NB4 (cell line): ENCODE measurements at regions not wholly inside any gene's neighbourhood (a gene's known extent, or its start where the extent isn't known, plus 50 kb on each side); places are given as distances from the start of the nearest gene placed in this dataset.

Source experiments
- DNase-seq: peaks from one replicate; pipeline ENCODE4 v3.0.0; 2010; ENCODE audit warnings: low read depth
- H3K4me3 ChIP-seq: one replicate; pipeline ENCODE4 v1.5.1; 2011; ENCODE audit warnings: mild to moderate bottlenecking, low read depth, low read length, moderate library complexity
- MYC ChIP-seq: IDR thresholded peaks from 2 replicates; pipeline ENCODE4 v1.6.1; 2011; ENCODE audit warnings: low read depth, low read length
- POLR2A ChIP-seq: IDR thresholded peaks from 2 replicates; pipeline ENCODE4 v1.6.1; 2011; ENCODE audit warnings: mild to moderate bottlenecking; ENCODE audit not compliant: insufficient read length; ENCODE audit errors: extremely low read depth
- TF ChIP-seq, protein P1 (sequence below): IDR thresholded peaks from 2 replicates; pipeline ENCODE4 v1.6.1; 2011; ENCODE audit warnings: low read depth, low read length
- TF ChIP-seq, protein P2 (sequence below): IDR thresholded peaks from one replicate; pipeline ENCODE4 v1.5.1; 2012; ENCODE audit warnings: low read depth, low read length

DNA sequence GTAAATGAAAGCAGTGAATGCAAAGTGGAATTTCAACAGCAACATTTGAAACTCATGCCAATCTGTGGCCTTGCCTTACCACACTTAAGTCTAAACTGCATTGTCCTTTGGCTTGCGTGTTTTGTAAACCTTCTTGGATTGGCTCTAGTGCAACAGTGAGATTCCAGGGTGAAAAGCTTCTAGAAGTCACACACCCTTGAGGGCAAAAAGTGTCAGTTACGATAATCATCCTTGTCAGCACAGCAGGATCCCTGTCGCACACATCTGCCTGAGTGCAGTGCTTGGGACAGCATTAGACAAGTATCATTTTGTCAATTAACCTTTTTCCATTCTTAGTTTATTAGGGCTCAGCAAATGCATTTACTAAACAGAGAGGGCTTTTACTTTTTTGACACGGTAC lies 243.4 kb upstream of the PTBP2 start:
- TF ChIP-seq, protein P1, sequence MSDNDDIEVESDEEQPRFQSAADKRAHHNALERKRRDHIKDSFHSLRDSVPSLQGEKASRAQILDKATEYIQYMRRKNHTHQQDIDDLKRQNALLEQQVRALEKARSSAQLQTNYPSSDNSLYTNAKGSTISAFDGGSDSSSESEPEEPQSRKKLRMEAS: no peak
- no peak for TF ChIP-seq MYC
- TF ChIP-seq, protein P2, sequence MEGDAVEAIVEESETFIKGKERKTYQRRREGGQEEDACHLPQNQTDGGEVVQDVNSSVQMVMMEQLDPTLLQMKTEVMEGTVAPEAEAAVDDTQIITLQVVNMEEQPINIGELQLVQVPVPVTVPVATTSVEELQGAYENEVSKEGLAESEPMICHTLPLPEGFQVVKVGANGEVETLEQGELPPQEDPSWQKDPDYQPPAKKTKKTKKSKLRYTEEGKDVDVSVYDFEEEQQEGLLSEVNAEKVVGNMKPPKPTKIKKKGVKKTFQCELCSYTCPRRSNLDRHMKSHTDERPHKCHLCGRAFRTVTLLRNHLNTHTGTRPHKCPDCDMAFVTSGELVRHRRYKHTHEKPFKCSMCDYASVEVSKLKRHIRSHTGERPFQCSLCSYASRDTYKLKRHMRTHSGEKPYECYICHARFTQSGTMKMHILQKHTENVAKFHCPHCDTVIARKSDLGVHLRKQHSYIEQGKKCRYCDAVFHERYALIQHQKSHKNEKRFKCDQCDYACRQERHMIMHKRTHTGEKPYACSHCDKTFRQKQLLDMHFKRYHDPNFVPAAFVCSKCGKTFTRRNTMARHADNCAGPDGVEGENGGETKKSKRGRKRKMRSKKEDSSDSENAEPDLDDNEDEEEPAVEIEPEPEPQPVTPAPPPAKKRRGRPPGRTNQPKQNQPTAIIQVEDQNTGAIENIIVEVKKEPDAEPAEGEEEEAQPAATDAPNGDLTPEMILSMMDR: no peak
- TF ChIP-seq POLR2A: no peak
- no peak overlapping the region for H3K4me3 ChIP-seq
- DNase-seq: no peak

DNA sequence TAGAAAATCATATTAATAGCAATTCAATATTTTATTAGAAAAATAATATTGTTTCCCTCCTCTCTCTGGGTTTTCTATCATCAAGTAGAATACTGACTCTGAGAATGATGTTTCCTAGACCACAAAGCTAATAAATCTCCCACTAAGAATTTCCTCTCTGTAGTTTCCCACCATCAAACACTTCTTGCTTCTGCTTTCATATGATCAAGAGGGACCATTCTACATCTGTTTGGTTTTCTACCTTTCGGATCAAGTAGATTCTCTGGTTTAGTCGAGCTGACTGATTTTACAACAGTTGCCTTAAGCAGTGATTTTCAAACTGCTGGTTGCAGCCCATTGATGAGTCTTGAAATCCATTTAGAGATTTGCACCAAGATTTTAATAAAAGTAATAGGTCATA lies 240.2 kb upstream of the PTBP2 start:
- TF ChIP-seq POLR2A (no peak), MYC (no peak)
- TF ChIP-seq, protein P1: no peak
- TF ChIP-seq, protein P2: no peak
- H3K4me3 ChIP-seq: no peak overlapping the region
- no peak for DNase-seq

DNA sequence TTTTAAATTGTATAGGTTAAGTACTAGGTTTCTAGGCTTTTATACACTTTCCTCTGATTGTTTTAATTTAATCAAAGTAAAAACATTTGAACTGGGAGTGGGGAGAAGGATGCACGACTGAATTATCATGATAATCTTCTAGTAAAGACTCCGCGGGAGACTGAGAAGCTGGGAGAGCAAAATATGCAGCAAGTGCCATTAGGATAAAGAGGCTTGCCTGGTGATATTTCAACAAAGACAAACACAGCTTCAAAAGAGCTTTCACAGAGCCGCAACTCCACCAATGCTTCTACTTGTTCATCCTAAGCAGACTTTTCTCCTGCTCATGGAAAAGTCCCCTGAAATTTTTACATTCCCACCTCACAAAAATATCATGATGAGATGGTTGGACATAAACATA lies 239.0 kb upstream of the PTBP2 start:
- TF ChIP-seq, protein P1: no peak
- TF ChIP-seq MYC (no peak), POLR2A (no peak)
- TF ChIP-seq, protein P2: no peak
- DNase-seq: no peak
- no peak overlapping the region for H3K4me3 ChIP-seq

DNA sequence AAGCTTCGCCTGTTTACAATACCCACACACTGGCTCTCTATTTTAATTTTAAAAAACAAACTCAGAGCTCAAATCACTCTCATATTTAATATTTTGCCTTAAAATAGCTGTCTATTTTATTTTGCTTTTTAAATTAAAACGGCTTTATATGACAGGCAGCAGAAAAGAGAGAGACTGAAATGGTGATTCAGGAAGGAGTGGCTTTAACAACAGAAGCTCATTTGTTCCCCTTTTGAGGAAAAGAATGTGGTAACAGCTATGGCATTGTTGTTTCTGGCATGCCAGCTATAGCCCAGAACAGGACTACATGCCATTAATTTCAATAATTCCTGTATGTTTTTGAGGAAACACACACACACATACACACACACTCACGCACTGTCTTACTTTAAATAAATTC lies 234.2 kb upstream of the PTBP2 start:
- H3K4me3 ChIP-seq: no peak overlapping the region
- peak; percentile 23 for DNase-seq
- no peak for TF ChIP-seq POLR2A
- TF ChIP-seq, protein P1: no peak
- TF ChIP-seq, protein P2: no peak
- TF ChIP-seq MYC: no peak

DNA sequence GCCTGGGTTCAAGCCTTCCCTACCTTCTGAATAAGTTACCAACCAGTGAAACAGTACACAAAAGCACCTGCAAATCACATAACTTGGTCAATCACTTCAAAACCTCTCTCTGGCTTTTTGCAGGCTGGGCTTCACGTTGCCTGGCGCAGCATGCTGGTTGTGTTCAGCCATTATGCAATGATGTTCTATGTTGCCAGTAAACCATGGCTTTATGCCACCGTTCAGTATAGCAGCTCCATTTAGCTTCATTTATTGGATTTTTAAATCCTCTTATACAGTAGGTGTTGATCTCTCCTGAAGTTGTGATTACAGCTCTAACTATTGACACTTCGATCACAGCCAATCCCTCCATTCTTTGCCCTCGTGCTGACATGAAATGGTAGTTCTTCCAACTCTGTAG lies 233.6 kb upstream of the PTBP2 start:
- TF ChIP-seq POLR2A (no peak), MYC (no peak)
- TF ChIP-seq, protein P2: no peak
- TF ChIP-seq, protein P1: no peak
- H3K4me3 ChIP-seq: no peak overlapping the region
- DNase-seq: no peak

DNA sequence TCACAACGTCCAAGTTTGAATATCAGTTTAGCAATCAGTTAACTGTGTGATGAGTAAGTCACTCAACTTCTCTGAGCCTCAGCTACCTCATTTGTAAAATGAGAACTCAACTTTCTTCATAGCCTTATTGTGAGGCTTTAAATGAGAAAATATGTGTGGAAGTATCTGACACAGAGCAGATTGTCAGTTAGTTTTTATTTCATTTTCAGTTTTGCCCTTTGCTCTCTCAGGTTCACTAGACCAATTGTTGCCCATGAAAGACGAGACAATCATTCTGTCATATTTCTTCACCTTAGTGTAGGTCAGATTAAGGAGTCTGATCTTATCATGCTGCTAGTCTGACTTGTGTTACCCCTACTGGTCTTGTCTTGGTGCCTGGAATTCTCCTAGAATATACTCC lies 232.8 kb upstream of the PTBP2 start:
- no peak for DNase-seq
- H3K4me3 ChIP-seq: no peak overlapping the region
- TF ChIP-seq, protein P2: no peak
- TF ChIP-seq, protein P1: no peak
- TF ChIP-seq POLR2A (no peak), MYC (no peak)
